Posterior cingulate gyrus (tissue), 11 donors: ENCODE measurements at regions not wholly inside any gene's neighbourhood (a gene's known extent, or its start where the extent isn't known, plus 50 kb on each side); places are given as distances from the start of the nearest gene placed in this dataset.
A peak's percentile ranks its signal among the peaks of the same experiment; 100 is the strongest.

Experiments used
- DNase-seq, 10 donors: peaks; one replicate each; pipeline versions ENCODE4 v3.0.0 to v3.0.0-alpha.2; 2020 to 2021; ENCODE audit warnings: mixed read lengths in 3 of 10
- intact Hi-C: fragments of 100-400 bp; cut with DNase I; formaldehyde crosslinking; loops from one replicate; pipeline ENCODE4 v1.15.1; 2023

- no peak for DNase-seq
- intact Hi-C loops, result no loop called here
Observed at GRCh38 chr1:22241250-22241649, 98.4 kb upstream of the WNT4 start.

DNA sequence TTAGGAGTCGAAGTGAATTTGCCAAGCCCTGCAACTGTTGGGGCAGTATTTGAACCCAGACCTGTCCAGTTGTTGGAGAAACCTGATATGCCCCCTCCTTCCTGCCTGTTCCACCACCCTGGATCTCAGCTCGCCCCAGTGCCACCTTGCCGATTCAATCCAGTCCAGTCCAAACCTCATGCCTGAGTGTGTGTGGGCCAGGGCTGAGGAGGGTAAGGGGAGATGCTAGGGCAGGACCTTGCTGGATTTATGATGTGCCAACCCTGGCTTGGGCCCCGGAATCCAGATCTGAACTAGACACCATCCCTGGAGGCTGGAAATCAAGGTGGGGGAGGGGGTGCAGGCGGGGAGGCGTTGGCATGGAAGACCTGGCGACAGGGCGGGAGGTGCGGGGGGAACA lies 98.9 kb upstream of the WNT4 start:
- DNase-seq, result no peak
- intact Hi-C loops, result no loop called here

DNA sequence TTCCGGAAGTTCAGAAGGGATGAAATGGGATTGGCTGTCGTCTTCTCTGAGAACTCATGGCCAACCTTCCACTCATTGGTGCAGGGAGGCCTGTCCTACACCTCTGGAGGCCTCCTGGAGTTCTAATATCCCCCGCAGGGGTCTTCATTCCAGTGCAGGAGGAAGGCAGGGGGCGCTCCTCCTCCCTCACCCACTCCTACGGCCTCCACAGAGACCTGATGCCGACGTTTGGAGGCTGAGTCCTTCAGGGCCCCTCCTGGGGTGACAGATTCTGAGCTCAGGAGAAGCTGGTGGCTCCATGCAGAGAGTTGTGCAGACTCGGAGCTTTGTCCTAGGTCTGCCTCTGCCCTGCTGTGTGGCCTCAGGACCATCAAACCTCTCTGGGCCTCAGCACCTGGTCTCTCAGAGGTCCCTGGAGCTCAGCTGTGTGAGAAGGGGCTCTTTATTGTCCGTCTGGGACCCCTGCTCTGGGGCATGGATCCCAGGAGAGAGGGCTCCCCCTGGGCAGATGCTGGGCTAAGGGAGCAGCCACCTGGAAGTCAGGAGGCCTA lies 102.3 kb upstream of the WNT4 start:
- DNase-seq, result no peak
- intact Hi-C loops, result no loop called here

- intact Hi-C loops, result no loop called here
- no peak for DNase-seq
Observed at GRCh38 chr1:22245726-22246125, 102.8 kb upstream of the WNT4 start.

- intact Hi-C loops, result no loop called here
- DNase-seq, result no peak
Observed at GRCh38 chr1:22246755-22247480, 104.0 kb upstream of the WNT4 start.

GRCh38 chr1:22247527-22248245 lies 104.8 kb upstream of the WNT4 start:
- intact Hi-C loops, result no loop called here
- peak in 1 of 10 donors; percentile 77 for DNase-seq

DNA sequence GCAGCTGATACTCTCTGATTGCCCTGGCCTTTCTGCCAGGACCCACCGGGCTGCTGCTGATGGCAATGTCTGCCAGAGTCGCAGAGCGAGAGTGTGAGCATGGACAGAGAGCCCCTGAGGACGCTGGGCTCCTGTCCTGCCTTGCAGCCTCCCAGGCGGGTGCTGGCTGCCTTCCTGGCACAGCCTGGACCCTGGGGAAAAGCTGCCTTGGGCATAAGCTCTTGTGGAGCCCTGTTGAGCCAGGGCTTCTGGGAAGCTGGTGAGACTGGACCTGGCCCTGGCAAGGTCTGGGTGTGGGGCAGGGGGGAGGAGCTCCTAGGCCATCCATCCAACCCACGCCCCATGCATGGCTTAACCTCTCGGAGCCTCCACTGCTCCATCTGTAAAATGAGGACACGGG lies 105.8 kb upstream of the WNT4 start:
- intact Hi-C loops, result no loop called here
- peak in 2 of 10 donors; percentile 36 to 78 for DNase-seq

DNA sequence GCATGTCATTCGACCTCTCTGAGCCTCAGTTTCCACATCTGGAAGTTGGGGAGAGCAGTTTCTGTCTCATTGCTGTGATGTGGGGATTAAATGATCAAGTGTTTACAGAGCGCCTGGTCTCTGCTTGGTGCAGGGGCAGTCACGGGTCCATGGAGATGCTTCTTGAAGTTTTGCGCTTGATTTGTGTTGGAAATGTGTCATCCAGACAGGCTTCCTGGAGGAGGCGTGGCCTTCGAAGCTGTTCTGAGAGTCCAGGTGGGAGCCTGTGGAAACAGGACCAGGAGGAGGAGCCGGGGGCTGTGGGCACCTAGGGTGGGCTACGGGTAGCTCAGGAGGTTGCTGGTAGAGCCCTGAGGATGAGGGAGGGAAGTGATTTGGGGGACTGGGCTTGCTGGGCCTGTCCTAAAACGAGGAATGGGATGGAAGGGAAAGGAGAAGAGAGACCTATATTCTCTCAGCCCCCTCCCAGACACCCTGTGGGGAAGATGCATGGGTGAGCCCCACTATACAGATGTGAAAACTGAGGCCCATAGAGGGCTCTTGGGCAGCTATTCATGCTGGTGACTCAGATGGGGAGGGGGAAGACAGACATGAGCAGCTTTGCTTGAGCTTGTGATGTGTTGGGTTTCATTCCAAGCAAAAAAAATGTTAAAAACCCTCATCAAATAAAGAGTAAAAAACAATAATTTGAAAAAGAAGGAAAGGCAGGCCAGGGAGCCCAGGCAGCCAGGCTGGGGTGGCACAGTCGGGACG lies 107.2 kb upstream of the WNT4 start:
- intact Hi-C loops, result no loop called here
- no peak for DNase-seq

- no peak for DNase-seq
Observed at GRCh38 chr1:22250724-22251123, 107.8 kb upstream of the WNT4 start.

DNA sequence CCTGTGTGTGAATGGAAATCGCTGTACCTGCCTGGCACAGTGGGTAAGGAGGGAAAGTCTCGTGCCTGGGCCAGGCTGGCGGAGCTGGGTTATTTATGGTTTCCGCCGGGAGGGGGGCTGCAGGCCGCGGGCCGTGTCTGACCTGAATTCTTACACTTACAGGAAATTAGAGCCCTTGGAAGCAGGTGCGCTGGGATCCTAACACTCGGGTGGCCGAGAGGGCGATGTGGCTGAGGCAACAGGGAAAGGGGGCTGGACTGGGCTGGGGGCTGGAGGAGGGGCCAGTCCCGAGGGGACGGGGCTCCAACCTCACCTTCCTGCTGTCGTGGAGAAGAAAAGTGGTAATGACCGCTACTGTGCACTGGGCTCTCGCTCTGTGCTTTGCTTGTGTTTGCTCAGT lies 109.4 kb upstream of the WNT4 start:
- intact Hi-C loops, result no loop called here
- DNase-seq, result no peak

More at GRCh38 chr1:22250724-22251123, 107.8 kb upstream of the WNT4 start:
- intact Hi-C loops, result no loop called here

DNA sequence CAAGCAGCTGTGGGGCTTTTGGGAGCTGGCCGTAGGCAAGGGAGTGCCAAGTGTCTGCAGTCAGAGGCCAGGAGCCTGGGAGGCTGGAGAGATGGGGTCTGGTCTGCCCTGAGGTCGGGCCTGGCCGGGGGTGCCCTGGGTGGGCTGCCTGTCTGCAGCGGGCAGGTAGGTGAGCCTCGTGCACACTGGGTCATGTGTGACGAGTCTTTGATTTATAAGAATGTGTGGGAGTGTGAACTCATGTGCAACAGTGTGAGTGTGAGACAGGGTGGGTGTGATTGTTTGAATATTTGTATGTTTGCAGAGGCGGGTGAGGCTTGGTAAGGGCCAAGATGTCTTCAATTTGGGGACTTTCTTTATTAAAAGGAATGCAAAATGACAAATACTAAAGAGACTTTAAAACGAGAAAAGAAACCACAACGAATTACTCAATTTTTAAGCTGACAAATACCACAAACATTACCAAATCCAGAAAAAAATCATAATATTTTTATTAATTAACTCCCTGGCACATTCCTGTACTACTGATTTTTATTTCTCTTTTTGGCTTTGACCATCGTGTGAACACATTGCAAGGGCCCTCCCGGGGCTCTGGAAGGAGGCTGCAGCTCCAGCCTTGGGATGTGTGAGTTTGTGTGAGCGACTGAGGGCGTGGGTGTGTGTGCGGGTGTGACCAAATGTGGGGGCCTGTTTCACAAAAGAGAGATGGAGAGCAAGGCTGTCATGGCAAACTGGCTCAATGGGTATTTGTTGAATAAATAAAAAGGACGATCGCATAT lies 110.3 kb upstream of the WNT4 start:
- peak in 1 of 10 donors; percentile 84 for DNase-seq
- intact Hi-C loops, result no loop called here

- intact Hi-C loops, result no loop called here
- no peak for DNase-seq
Observed at GRCh38 chr1:22254756-22255155, 111.9 kb upstream of the WNT4 start.

DNA sequence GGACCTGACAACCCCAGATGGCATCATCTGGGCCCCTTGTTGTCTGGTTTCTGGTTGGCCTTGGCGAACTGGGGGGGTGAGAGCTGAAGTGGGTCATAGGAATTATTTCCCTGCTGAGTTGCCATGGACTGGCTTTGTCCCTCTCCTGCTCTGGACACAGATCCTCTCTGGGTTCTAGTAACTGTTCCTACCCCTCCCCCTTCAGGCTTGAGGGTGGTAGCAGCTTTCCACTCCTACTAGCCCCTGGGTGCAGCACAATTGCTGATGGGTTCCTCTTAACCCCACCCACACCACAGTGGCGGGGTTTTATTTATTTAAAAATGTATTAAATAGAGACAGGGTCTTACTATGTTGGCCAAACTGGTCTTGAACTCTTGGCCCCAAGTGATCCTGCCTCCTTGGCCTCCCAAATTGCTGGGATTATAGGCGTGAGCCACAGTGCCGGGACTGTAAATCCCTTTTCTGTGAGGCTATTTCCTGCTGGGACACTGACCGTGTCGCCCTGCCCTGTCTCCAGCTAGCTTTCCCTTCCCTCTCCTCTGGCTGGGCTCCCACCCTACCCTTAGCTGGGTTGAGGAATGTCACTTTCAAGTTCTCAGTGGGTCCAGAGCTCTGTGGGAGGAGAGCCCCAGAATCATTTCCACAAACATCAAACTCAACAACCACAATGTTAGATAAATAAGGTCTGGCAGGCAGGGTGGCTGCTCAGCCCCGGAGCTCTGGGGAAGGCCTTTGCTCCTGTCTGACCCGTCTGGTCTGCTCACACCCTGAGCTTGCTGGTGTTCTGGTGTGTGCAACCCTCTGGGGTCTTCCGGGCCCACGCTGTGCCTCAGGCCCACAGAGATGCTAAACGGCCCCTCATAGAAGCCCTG lies 112.7 kb upstream of the WNT4 start:
- DNase-seq, result peak in 1 of 10 donors; percentile 63
- intact Hi-C loops, result no loop called here

DNA sequence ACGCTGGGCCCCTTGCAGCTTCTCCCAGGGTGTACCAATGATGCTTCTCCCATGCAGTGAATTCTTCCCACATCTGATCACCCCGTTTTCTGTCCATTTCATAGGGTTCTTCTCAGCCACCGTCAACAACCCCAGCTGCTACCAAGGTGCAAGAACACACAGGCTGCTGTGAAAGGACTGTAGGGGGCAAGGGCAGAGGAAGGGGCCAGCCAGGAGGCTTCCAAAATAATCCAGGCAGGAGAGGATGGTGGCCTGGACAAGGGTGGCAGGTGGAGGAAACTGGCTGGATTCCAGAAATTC lies 113.3 kb upstream of the WNT4 start:
- intact Hi-C loops, result no loop called here
- no peak for DNase-seq

DNA sequence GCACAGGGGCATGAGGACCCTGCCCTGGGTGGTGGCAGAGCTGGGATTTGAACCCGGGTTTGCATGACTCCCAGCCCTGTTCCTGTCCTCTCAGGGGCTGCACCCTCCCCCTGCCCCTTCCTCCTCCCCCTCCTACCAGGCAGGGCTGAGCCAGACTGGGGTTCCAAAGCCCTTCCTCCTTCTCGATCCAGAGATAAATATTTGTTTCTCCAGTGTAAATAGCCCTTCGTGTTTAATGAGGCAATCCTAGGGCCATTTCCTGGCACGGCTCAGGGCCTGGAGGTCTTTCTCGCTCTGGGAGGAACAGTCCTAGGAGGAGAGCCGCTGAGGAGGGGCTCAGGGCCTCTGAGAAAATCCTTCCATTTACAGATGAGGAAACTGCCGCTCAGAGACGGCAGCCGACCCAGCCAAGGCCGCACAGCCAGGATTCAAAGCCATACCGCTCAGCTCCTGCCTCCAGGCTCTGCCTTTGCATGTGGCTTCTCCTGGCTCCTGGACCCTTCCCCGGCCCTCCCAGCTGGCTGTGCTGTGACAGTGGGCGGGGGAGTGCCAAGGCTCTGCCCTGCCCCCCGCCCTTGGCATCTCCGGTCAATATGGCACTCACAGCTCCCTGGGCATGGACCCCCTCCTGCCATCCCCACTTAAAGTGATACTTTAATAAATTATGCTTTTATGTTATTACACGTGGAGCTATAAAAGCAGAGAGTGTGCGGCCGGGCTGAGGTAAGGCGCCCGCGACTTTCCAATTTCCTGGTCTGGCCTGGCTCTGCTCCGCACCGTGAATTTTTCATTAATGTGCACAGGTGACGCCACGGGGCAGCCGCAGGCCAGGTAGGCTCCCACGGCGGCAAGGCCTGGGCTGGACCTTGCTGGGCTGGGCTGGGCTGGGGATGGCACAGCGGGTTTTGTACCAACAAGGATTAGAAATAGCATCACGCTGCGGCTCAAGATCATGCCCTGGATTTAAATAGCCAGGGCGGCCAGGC lies 114.7 kb upstream of the WNT4 start:
- peak in 1 of 10 donors; percentile 69 for DNase-seq
- intact Hi-C loops, result no loop called here

GRCh38 chr1:22258698-22259097 lies 115.8 kb upstream of the WNT4 start:
- intact Hi-C loops, result no loop called here

DNA sequence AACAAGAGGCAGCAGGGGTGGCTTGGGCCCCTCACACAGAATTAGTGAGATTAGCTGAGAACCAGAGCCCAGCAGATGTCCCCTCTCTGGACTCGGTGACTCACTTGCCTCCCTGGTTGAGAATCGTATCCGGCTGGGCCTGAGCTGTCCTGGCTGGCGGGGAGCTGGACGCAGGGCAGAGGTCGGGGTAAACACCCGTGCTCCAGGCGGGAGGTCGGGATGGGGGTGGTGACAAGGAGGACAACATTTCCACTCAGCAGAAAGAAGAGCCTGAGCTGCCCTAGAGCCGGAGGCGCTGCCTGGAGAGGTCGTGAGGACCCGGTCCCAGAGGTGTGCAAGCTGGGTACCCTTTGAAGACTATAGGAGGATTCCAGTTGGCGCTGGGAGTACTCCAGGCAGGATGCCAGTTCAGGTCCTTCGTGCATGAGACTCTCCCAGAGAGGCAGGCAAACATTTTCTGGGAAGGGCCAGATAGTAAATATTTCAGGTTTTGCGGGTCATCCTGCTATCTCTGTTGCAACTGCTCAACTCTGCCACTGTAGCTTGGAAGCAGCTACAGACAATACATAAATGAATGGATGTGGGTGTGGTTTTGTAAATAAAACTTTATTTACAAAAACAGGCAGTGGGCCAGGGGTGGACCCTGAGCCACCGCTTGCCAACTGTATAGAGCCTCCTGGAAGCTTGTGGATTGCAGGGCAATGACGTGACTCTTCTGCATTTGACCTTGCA lies 116.8 kb upstream of the WNT4 start:
- intact Hi-C loops, result no loop called here
- peak in 1 of 10 donors; percentile 86 for DNase-seq

More at GRCh38 chr1:22258698-22259097, 115.8 kb upstream of the WNT4 start:
- no peak for DNase-seq
